ENCODE measurements at regions not wholly inside any gene's neighbourhood (a gene's known extent, or its start where the extent isn't known, plus 50 kb on each side); places are given as distances from the start of the nearest gene placed in this dataset.
A peak's percentile ranks its signal among the peaks of the same experiment; 100 is the strongest.

DNA sequence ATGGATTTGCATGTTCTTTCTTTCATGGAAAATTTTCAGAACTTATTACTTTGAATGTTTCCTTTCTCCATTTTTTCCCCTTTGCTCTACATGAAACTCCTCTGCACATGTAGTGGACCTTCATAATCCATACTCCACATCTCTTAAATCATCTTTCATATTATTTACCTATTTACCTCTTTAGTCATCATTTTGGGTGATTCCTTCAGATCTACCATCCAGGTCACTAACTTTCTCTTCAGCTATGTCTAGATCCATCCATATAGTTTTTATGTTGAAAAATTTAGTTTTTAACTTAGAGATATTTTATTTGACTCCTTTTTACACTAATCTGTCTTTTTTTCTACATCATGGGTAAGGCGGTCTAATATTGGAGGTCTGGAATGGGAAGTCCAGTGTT lies 586.6 kb downstream of the NR2F1-AS1 start:
- H3K27me3 ChIP-seq (ENCODE audit: insufficient read depth, low read length) = no peaks in the 10 kb centered on the region
- H4K91ac ChIP-seq (ENCODE audit: low read depth, low read length) = no peak overlapping the region
- H3K27ac ChIP-seq (ENCODE audit: low read depth, low read length) = no peak overlapping the region
- H2BK5ac ChIP-seq (ENCODE audit: low read depth, low read length, poor library complexity) = no peak overlapping the region
- H3K79me1 ChIP-seq (ENCODE audit: low read length) = no peaks in the 10 kb centered on the region
- no peak overlapping the region for H2AFZ ChIP-seq (ENCODE audit: insufficient read depth, low read length, poor library complexity)
- no peak overlapping the region for H3K18ac ChIP-seq (ENCODE audit: low read length)
- DNase-seq = no peak
- no peak overlapping the region for H2AK5ac ChIP-seq (ENCODE audit: low read length)
- peaks cover 0 to 2% of the 10 kb centered on the region in 2 experiments for H3K4me1 ChIP-seq (ENCODE audit: control insufficient read depth in 1 of 2, insufficient read depth in 2 of 2, low read length in 2 of 2)
- no peaks in the 10 kb centered on the region for H3K9me3 ChIP-seq (ENCODE audit: insufficient read depth, low read depth, low read length)
- no peak overlapping the region for H3K4ac ChIP-seq (ENCODE audit: low read depth, low read length)
- H2BK12ac ChIP-seq (ENCODE audit: low read length) = no peak overlapping the region
- no peak overlapping the region for H3K14ac ChIP-seq (ENCODE audit: low read length)
- H4K12ac ChIP-seq (ENCODE audit: low read depth, low read length) = no peak overlapping the region
- no peak overlapping the region for H3K9ac ChIP-seq (ENCODE audit: low read length)
- H3K4me2 ChIP-seq (ENCODE audit: low read length) = no peak overlapping the region
- H3K36me3 ChIP-seq (ENCODE audit: control insufficient read depth in 1 of 2, insufficient read depth in 2 of 2, low read length in 2 of 2) = no peaks in the 10 kb centered on the region
- no peak overlapping the region for H4K8ac ChIP-seq (ENCODE audit: low read depth, low read length)
- no peak overlapping the region for H2BK120ac ChIP-seq (ENCODE audit: insufficient read depth, low read length, poor library complexity)
- H3K23ac ChIP-seq (ENCODE audit: low read length) = no peak overlapping the region
- no CpG with 5 or more reads among the region's 1 CpG for WGBS (ENCODE audit: extremely low coverage, insufficient coverage, insufficient read length)
- H3K79me2 ChIP-seq (ENCODE audit: control insufficient read depth, insufficient read depth, low read length, poor library complexity) = no peaks in the 10 kb centered on the region
- no peak overlapping the region for H3K4me3 ChIP-seq (ENCODE audit: low read depth, low read length)

DNA sequence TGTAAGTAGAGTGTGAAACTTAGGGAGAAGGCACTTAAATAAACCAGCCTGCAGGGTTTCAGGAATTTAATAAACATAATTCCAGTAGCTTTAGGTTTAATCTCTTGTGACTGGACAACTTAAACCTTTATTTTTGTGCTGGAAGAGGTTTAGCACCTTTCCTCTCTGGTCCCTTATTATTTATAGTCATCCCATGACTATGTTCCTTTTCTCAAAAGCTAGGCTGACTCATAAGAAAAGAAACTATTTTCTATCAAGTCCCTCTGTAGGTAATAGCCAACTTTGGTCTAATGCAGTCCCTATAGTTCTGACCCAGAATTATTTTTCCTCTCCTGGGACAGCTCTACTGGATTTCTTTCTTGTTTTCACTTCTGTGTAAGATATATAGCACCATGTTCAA lies 588.9 kb downstream of the NR2F1-AS1 start:
- no peak overlapping the region for H2BK5ac ChIP-seq (ENCODE audit: low read depth, low read length, poor library complexity)
- H4K91ac ChIP-seq (ENCODE audit: low read depth, low read length) = no peak overlapping the region
- no peaks in the 10 kb centered on the region for H3K27me3 ChIP-seq (ENCODE audit: insufficient read depth, low read length)
- no peaks in the 10 kb centered on the region for H3K36me3 ChIP-seq (ENCODE audit: control insufficient read depth in 1 of 2, insufficient read depth in 2 of 2, low read length in 2 of 2)
- H2BK12ac ChIP-seq (ENCODE audit: low read length) = no peak overlapping the region
- H3K4ac ChIP-seq (ENCODE audit: low read depth, low read length) = no peak overlapping the region
- DNase-seq = no peak
- H2AK5ac ChIP-seq (ENCODE audit: low read length) = no peak overlapping the region
- peaks cover 0 to 2% of the 10 kb centered on the region in 2 experiments for H3K4me1 ChIP-seq (ENCODE audit: control insufficient read depth in 1 of 2, insufficient read depth in 2 of 2, low read length in 2 of 2)
- H3K79me2 ChIP-seq (ENCODE audit: control insufficient read depth, insufficient read depth, low read length, poor library complexity) = no peaks in the 10 kb centered on the region
- H3K9me3 ChIP-seq (ENCODE audit: insufficient read depth, low read depth, low read length) = no peaks in the 10 kb centered on the region
- H3K9ac ChIP-seq (ENCODE audit: low read length) = no peak overlapping the region
- H4K8ac ChIP-seq (ENCODE audit: low read depth, low read length) = no peak overlapping the region
- H3K23ac ChIP-seq (ENCODE audit: low read length) = no peak overlapping the region
- H4K12ac ChIP-seq (ENCODE audit: low read depth, low read length) = no peak overlapping the region
- H3K18ac ChIP-seq (ENCODE audit: low read length) = no peak overlapping the region
- no peak overlapping the region for H3K14ac ChIP-seq (ENCODE audit: low read length)
- no peak overlapping the region for H3K4me2 ChIP-seq (ENCODE audit: low read length)
- H2AFZ ChIP-seq (ENCODE audit: insufficient read depth, low read length, poor library complexity) = no peak overlapping the region
- no peaks in the 10 kb centered on the region for H3K79me1 ChIP-seq (ENCODE audit: low read length)
- H2BK120ac ChIP-seq (ENCODE audit: insufficient read depth, low read length, poor library complexity) = no peak overlapping the region
- no peak overlapping the region for H3K27ac ChIP-seq (ENCODE audit: low read depth, low read length)
- H3K4me3 ChIP-seq (ENCODE audit: low read depth, low read length) = no peak overlapping the region

DNA sequence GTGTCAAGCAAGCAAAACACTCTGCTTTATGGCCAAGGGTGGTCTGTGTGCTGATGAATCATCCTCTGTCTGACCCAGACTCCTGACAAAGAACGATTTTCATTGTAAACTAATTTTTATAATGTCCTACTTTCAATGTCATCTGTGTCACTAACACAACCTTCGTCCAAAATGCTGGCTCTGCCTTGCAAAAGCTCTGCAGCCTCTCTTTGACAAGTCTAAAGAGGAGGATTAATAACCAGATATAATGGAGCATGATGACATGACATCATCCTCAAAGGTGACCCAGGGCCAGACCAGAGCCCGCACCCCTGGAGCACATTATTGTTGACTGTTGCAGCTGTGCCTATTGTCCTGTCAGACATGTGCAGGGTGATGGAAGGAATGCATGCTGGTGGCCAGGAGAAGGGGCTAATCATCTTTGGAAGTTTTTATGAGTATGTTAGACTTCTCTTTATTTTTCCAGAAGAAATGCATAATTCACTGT lies 589.4 kb downstream of the NR2F1-AS1 start:
- no peaks in the 10 kb centered on the region for H3K36me3 ChIP-seq (ENCODE audit: control insufficient read depth in 1 of 2, insufficient read depth in 2 of 2, low read length in 2 of 2)
- H3K27me3 ChIP-seq (ENCODE audit: insufficient read depth, low read length) = no peaks in the 10 kb centered on the region
- no peak overlapping the region for H2BK120ac ChIP-seq (ENCODE audit: insufficient read depth, low read length, poor library complexity)
- H4K12ac ChIP-seq (ENCODE audit: low read depth, low read length) = no peak overlapping the region
- no peak overlapping the region for H3K14ac ChIP-seq (ENCODE audit: low read length)
- no peak overlapping the region for H4K91ac ChIP-seq (ENCODE audit: low read depth, low read length)
- H3K18ac ChIP-seq (ENCODE audit: low read length) = no peak overlapping the region
- no CpG with 5 or more reads among the region's 3 CpGs for WGBS (ENCODE audit: extremely low coverage, insufficient coverage, insufficient read length)
- H3K9ac ChIP-seq (ENCODE audit: low read length) = no peak overlapping the region
- no peak overlapping the region for H2AFZ ChIP-seq (ENCODE audit: insufficient read depth, low read length, poor library complexity)
- no peak overlapping the region for H3K4ac ChIP-seq (ENCODE audit: low read depth, low read length)
- H4K8ac ChIP-seq (ENCODE audit: low read depth, low read length) = no peak overlapping the region
- peaks cover 0 to 2% of the 10 kb centered on the region in 2 experiments for H3K4me1 ChIP-seq (ENCODE audit: control insufficient read depth in 1 of 2, insufficient read depth in 2 of 2, low read length in 2 of 2)
- DNase-seq = peak in 1 of 2 donors; percentile 1
- H3K9me3 ChIP-seq (ENCODE audit: insufficient read depth, low read depth, low read length) = no peaks in the 10 kb centered on the region
- no peak overlapping the region for H2BK12ac ChIP-seq (ENCODE audit: low read length)
- no peak overlapping the region for H3K27ac ChIP-seq (ENCODE audit: low read depth, low read length)
- no peak overlapping the region for H3K4me3 ChIP-seq (ENCODE audit: low read depth, low read length)
- no peaks in the 10 kb centered on the region for H3K79me2 ChIP-seq (ENCODE audit: control insufficient read depth, insufficient read depth, low read length, poor library complexity)
- H3K79me1 ChIP-seq (ENCODE audit: low read length) = no peaks in the 10 kb centered on the region
- no peak overlapping the region for H3K4me2 ChIP-seq (ENCODE audit: low read length)
- no peak overlapping the region for H2BK5ac ChIP-seq (ENCODE audit: low read depth, low read length, poor library complexity)
- H2AK5ac ChIP-seq (ENCODE audit: low read length) = no peak overlapping the region
- no peak overlapping the region for H3K23ac ChIP-seq (ENCODE audit: low read length)

DNA sequence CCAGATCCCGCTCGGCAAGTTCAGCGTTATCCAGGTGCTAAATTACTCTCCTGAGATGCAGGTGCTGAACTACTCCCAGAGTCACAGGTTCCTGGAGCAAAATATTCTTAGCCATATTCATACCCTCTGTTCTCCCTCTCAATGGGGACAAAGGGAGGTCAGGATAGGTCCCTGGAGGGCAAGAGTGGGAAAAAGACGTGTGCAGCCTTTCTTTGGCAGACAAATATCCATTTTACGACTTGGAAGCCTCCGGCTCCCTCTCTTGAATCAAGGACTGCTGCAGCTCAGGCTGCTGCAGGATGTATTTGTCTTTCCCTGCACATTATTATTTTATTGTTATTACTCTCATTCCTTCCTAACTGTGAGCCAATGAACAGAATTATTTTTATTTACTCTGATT lies 590.2 kb downstream of the NR2F1-AS1 start:
- no CpG with 5 or more reads among the region's 6 CpGs for WGBS (ENCODE audit: extremely low coverage, insufficient coverage, insufficient read length)

More for the DNA sequence above, 590.2 kb downstream of the NR2F1-AS1 start:
- Histone ChIP-seq H2BK120ac (ENCODE audit: insufficient read depth, low read length, poor library complexity) (no peak overlapping the region), H4K12ac (ENCODE audit: low read depth, low read length) (no peak overlapping the region), H3K23ac (ENCODE audit: low read length) (no peak overlapping the region), H2BK5ac (ENCODE audit: low read depth, low read length, poor library complexity) (no peak overlapping the region), H3K27me3 (ENCODE audit: insufficient read depth, low read length) (no peaks in the 10 kb centered on the region), H3K4me2 (ENCODE audit: low read length) (no peak overlapping the region), H2AFZ (ENCODE audit: insufficient read depth, low read length, poor library complexity) (no peak overlapping the region), H3K14ac (ENCODE audit: low read length) (no peak overlapping the region), H2BK12ac (ENCODE audit: low read length) (no peak overlapping the region), H3K4me3 (ENCODE audit: low read depth, low read length) (no peak overlapping the region), H3K4me1 (ENCODE audit: control insufficient read depth in 1 of 2, insufficient read depth in 2 of 2, low read length in 2 of 2) (peaks cover 0 to 2% of the 10 kb centered on the region in 2 experiments), H3K79me1 (ENCODE audit: low read length) (no peaks in the 10 kb centered on the region), H3K9ac (ENCODE audit: low read length) (no peak overlapping the region), H3K18ac (ENCODE audit: low read length) (no peak overlapping the region), H3K36me3 (ENCODE audit: control insufficient read depth in 1 of 2, insufficient read depth in 2 of 2, low read length in 2 of 2) (no peaks in the 10 kb centered on the region), H3K27ac (ENCODE audit: low read depth, low read length) (no peak overlapping the region), H4K8ac (ENCODE audit: low read depth, low read length) (no peak overlapping the region), H2AK5ac (ENCODE audit: low read length) (no peak overlapping the region), H3K4ac (ENCODE audit: low read depth, low read length) (no peak overlapping the region), H3K79me2 (ENCODE audit: control insufficient read depth, insufficient read depth, low read length, poor library complexity) (no peaks in the 10 kb centered on the region), H4K91ac (ENCODE audit: low read depth, low read length) (no peak overlapping the region), H3K9me3 (ENCODE audit: insufficient read depth, low read depth, low read length) (no peaks in the 10 kb centered on the region)
- DNase-seq = no peak
